Activated CD4-positive, alpha-beta T cell treated with anti-CD3 and anti-CD28 coated beads for 48 hours (primary cell): ENCODE measurements at regions not wholly inside any gene's neighbourhood (a gene's known extent, or its start where the extent isn't known, plus 50 kb on each side); places are given as distances from the start of the nearest gene placed in this dataset.
"Not testable (repeated sequence)": the region's sequence is repeated elsewhere in the genome, so short reads cannot be mapped to it uniquely, and the experiment has no call there.

Experiments
- DNase-seq: peaks from one replicate; pipeline ENCODE4 v3.0.0-alpha.2; 2020

- DNase-seq = no peak
Measured at GRCh38 chr5:124044613-124045012, 532.6 kb downstream of the CSNK1G3 start.

DNA sequence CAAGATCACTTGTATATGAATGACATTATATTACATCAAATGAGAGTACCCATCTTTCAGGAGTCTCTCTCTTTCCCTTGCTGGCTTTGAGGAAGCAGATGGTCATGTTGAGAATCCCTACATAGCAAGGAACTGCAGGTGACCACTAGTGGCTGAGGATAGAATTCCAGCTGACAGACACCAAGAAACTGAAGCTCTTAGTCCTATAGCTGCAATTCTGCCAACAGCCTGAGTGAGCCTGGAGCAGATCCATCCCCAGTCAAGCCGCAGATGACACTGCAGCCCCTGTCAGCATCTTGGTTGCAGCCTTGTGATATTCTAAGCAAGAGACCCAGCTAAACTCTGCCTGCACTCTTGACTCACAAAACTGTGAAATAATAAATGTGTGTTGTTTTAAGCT, 531.5 kb downstream of the CSNK1G3 start:
- no peak for DNase-seq

GRCh38 chr5:124040799-124041198, 528.8 kb downstream of the CSNK1G3 start:
- DNase-seq = no peak

DNA sequence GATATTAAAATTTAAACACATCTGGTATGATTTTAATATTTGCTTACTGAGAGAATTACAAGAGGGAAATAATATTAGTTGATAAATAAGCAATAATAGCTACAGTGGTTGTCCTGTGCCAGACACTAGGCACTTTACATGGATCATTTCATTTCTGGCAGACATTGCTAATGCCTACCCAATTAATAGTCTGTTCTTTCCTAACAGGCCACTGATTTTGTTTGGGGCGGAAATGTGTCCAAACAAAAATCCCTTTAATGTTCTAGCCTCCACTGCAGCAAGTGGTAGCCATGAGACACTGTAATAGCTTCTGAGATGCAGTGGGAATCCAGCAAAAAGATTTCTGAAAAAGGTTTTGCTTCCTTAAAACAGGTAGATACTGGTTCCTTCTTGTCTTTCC, 527.4 kb downstream of the CSNK1G3 start:
- DNase-seq = no peak

- DNase-seq = no peak
Measured at GRCh38 chr5:124036786-124037185, 524.8 kb downstream of the CSNK1G3 start.

DNA sequence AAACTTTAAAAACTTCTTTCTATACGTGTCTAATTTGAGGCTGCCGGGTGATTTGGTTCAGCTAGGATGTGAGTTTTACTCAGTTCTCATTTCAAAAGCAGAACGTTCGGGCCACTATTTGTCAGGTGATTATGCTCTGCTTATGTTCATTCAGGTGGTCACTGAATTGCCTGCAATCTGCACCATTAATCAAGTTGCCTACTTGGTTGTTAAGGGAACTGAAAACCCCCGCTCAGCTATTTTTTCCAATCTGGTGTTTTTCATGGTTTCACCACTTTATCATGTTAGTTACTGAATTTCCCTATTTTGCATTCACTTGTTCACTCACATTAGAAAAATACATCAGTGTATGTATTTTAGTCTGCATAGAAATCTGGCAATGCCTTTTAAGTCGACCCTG, 523.0 kb downstream of the CSNK1G3 start:
- no peak for DNase-seq

- DNase-seq = no peak
Measured at GRCh38 chr5:124034083-124034700, 522.2 kb downstream of the CSNK1G3 start.

DNA sequence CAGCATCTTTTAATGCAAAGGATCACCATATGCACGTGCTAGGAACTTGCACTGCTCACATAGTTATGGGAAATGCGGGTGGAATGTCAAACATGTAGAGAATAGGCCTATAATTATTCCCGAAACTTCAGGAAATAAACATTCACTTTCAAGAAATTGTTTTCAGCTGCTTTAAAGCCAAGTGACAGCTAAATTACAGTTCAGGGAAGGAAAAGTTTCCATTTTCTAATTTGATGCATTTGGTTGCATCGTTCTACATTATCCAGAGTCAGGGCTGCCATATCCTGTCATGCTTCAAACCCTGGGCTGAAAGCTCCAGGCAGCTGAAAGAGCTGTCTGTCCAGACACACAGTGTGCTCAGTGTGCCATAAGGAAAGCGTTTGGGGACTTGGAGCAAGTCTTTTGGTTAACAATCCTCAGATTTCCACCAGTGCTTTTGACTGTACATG, 518.1 kb downstream of the CSNK1G3 start:
- DNase-seq = no peak

DNA sequence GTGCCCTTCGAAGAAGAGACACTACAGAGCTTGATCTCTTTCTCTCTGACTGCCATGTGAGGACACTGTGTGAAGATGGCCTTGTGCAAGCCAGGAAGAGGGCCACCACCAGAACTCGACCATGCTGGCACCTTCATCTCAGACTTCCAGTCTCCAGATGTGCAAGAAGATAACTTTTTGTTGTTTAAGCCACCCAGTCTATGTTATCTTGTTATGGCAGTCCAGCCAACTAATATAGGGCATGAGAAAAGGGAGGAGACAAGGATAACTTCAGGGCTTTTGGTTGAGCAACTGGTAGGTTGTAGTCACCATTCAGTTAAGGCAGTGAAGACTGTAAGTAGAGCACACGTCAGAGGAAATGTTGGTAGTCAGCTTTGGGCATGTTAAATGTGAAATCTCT, 515.5 kb downstream of the CSNK1G3 start:
- DNase-seq = no peak

- no peak for DNase-seq
Measured at GRCh38 chr5:124025306-124025845, 513.4 kb downstream of the CSNK1G3 start.

GRCh38 chr5:124022966-124023365, 511.0 kb downstream of the CSNK1G3 start:
- DNase-seq = no peak

DNA sequence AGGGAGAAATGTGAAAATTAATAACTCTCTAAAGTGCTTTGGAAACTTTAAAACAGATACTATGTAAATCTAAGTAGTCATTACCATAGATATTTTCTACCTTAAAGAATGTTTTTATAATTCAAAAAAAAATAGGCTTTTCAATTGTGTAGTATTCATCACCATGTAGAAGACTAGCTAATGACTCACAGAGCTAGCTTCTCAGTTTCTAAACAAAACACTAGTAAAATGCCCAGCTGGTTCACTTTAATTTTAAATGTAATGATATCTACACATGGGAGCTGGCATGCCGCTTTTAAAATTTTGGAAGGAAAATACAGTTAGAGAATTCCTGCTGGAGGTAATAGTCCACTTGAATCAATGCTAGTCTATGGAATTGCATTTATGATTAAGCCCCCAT, 509.8 kb downstream of the CSNK1G3 start:
- DNase-seq = no peak

GRCh38 chr5:124021066-124021641, 509.2 kb downstream of the CSNK1G3 start:
- no peak for DNase-seq

DNA sequence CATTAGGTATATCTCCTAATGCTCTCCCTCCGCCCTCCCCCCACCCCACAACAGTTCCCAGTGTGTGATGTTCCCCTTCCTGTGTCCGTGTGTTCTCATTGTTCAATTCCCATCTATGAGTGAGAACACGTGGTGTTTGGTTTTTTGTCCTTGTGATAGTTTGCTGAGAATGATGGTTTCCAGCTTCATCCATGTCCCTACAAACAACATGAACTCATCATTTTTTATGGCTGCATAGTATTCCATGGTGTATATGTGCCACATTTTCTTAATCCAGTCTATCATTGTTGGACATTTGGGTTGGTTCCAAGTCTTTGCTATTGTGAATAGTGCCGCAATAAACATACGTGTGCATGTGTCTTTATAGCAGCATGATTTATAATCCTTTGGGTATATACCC, 505.3 kb downstream of the CSNK1G3 start:
- not testable (repeated sequence) for DNase-seq

- no peak for DNase-seq
Measured at GRCh38 chr5:124007675-124008398, 495.9 kb downstream of the CSNK1G3 start.

GRCh38 chr5:124001036-124001615, 489.1 kb downstream of the CSNK1G3 start:
- no peak for DNase-seq

GRCh38 chr5:124000538-124000937, 488.6 kb downstream of the CSNK1G3 start:
- no peak for DNase-seq

- DNase-seq = no peak
Measured at GRCh38 chr5:123997462-123998215, 485.7 kb downstream of the CSNK1G3 start.

DNA sequence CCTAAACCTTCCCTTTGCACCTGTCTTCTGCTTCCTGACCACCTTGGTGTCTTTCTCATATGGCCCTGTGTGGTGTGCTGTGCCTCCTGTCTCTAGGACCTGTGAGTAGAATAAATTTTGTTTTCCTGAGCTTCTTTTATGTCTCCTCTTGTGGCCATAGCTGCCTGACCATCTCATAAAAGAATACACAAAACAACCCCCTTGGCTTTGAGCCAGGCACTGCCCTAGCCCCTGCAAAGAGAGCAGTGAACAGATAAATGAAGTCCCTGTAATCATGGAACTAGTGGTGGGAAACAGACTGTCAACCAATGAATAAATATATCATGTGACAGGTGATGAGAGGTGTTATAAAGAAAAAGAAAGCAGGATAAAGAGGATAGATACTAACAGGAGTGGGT, 485.1 kb downstream of the CSNK1G3 start:
- DNase-seq = no peak

GRCh38 chr5:123992641-123993040, 480.7 kb downstream of the CSNK1G3 start:
- no peak for DNase-seq

GRCh38 chr5:123987956-123988355, 476.0 kb downstream of the CSNK1G3 start:
- no peak for DNase-seq

- no peak for DNase-seq
Measured at GRCh38 chr5:123976379-123977033, 464.5 kb downstream of the CSNK1G3 start.
